GM12878 (cell line): ENCODE measurements at regions not wholly inside any gene's neighbourhood (a gene's known extent, or its start where the extent isn't known, plus 50 kb on each side); places are given as distances from the start of the nearest gene placed in this dataset.

Experiments
- BACH1 ChIP-seq: fragments of 450-650 bp; IDR thresholded peaks from 2 replicates; pipeline ENCODE4 v1.6.1; 2017; ENCODE audit warnings: mild to moderate bottlenecking, borderline replicate concordance
- RAD51 ChIP-seq: fragments of 450-650 bp; IDR thresholded peaks from 2 replicates; pipeline ENCODE4 v1.6.1; 2016; ENCODE audit warnings: moderate library complexity, mild to moderate bottlenecking, inconsistent platforms
- SIN3A ChIP-seq: IDR thresholded peaks from 2 replicates; pipeline ENCODE4 v1.6.1; 2012; ENCODE audit warnings: low read depth, low read length, improper control_type of control experiment
- TF ChIP-seq, protein P1 (sequence below), 3 experiments: IDR thresholded peaks in 2 of 3; conservative IDR thresholded peaks in 1 of 3; 2 replicates each; pipeline ENCODE4 v1.5.1; 2011; ENCODE audit warnings: low read depth in 3 of 3, low read length in 3 of 3, mild to moderate bottlenecking in 3 of 3, control low read depth in 2 of 3, moderate library complexity in 2 of 3, inconsistent platforms in 1 of 3, mixed read lengths in 1 of 3; ENCODE audit not compliant: control insufficient read depth in 2 of 3, insufficient read depth in 1 of 3; ENCODE audit errors: extremely low read depth in 1 of 3

DNA sequence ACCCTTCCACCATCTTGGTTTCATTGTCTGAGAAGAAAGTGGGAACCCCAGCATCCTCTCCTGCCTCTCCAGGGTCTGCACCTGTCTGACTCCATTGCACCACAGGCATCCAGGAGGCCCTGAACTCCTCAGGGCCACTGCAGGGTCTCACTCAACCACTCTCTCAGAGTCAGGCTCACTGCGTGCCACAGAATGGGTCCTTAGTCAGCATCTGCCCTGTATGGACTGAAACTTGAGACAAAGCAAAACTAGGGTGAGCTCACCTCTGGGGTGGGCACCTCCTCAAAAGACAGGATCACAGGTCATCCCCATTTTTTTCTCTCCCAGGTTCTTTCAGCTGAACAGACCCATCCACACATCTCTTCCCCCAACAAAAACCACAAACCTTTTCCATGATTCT is 59.2 kb upstream of the CPEB4 start:
- TF ChIP-seq, protein P1, sequence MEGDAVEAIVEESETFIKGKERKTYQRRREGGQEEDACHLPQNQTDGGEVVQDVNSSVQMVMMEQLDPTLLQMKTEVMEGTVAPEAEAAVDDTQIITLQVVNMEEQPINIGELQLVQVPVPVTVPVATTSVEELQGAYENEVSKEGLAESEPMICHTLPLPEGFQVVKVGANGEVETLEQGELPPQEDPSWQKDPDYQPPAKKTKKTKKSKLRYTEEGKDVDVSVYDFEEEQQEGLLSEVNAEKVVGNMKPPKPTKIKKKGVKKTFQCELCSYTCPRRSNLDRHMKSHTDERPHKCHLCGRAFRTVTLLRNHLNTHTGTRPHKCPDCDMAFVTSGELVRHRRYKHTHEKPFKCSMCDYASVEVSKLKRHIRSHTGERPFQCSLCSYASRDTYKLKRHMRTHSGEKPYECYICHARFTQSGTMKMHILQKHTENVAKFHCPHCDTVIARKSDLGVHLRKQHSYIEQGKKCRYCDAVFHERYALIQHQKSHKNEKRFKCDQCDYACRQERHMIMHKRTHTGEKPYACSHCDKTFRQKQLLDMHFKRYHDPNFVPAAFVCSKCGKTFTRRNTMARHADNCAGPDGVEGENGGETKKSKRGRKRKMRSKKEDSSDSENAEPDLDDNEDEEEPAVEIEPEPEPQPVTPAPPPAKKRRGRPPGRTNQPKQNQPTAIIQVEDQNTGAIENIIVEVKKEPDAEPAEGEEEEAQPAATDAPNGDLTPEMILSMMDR (IDR thresholded peaks at IDR 0.05 in 2 of 3, conservative IDR thresholded peaks at IDR 0.05 in 1 of 3; ENCODE audit: control insufficient read depth in 2 of 3, extremely low read depth in 1 of 3, insufficient read depth in 1 of 3, low read depth in 3 of 3, low read length in 3 of 3) = no peak
- TF ChIP-seq BACH1 (no peak), RAD51 (no peak), SIN3A (no peak)
